ENCODE measurements at regions not wholly inside any gene's neighbourhood (a gene's known extent, or its start where the extent isn't known, plus 50 kb on each side); places are given as distances from the start of the nearest gene placed in this dataset.

DNA sequence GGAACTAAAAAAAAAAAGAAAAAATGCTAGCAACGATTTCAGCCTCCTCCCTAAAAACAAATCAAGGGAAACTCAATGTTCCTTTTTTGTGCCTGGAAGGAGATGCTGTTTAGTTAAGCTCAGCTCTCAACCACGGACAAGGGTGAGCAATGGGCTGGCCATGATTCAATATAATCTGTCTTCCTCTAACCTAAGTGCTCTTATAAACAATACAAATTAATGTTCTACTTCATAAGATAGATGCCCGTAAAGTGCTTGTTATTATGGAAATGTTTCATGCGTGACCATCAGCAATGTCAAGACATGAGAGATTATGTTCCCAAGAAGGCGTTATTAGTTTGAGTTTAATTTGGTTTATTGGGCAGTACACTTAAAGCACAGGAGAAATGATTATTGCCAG is 320.3 kb downstream of the SFMBT2 start:
- TF ChIP-seq, protein P1, sequence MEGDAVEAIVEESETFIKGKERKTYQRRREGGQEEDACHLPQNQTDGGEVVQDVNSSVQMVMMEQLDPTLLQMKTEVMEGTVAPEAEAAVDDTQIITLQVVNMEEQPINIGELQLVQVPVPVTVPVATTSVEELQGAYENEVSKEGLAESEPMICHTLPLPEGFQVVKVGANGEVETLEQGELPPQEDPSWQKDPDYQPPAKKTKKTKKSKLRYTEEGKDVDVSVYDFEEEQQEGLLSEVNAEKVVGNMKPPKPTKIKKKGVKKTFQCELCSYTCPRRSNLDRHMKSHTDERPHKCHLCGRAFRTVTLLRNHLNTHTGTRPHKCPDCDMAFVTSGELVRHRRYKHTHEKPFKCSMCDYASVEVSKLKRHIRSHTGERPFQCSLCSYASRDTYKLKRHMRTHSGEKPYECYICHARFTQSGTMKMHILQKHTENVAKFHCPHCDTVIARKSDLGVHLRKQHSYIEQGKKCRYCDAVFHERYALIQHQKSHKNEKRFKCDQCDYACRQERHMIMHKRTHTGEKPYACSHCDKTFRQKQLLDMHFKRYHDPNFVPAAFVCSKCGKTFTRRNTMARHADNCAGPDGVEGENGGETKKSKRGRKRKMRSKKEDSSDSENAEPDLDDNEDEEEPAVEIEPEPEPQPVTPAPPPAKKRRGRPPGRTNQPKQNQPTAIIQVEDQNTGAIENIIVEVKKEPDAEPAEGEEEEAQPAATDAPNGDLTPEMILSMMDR (IDR thresholded peaks at IDR 0.05 in 2 of 3, conservative IDR thresholded peaks at IDR 0.05 in 1 of 3; ENCODE audit: borderline replicate concordance in 1 of 3, insufficient read depth in 1 of 3, low read depth in 2 of 3, low read length in 2 of 3) = no peak
- no peak for TF ChIP-seq SRF (IDR thresholded peaks at IDR 0.05; ENCODE audit: low read depth)
- TF ChIP-seq, protein P2, sequence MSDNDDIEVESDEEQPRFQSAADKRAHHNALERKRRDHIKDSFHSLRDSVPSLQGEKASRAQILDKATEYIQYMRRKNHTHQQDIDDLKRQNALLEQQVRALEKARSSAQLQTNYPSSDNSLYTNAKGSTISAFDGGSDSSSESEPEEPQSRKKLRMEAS (IDR thresholded peaks at IDR 0.05) = no peak
- TF ChIP-seq FOSL1 (IDR thresholded peaks at IDR 0.05; ENCODE audit: low read depth) = no peak
- no peak for TF ChIP-seq RAD21 (IDR thresholded peaks at IDR 0.05; ENCODE audit: low read depth)
- no peak for TF ChIP-seq EGR1 (IDR thresholded peaks at IDR 0.05; ENCODE audit: low read depth)
- TF ChIP-seq YY1 (IDR thresholded peaks at IDR 0.05; ENCODE audit: extremely low read depth, insufficient replicate concordance, low read depth, low read length) = no peak
- no peak for TF ChIP-seq CEBPB (IDR thresholded peaks at IDR 0.05; ENCODE audit: low read depth)
- no peak for TF ChIP-seq POLR2A (IDR thresholded peaks at IDR 0.05; ENCODE audit: borderline replicate concordance, extremely low read depth, insufficient read depth, insufficient read length)

Measured in HCT116 (cell line).